ENCODE measurements at regions not wholly inside any gene's neighbourhood (a gene's known extent, or its start where the extent isn't known, plus 50 kb on each side); places are given as distances from the start of the nearest gene placed in this dataset.

- no peak for TF ChIP-seq CTCF (IDR thresholded peaks at IDR 0.05 in 8 of 11, conservative IDR thresholded peaks at IDR 0.05 in 3 of 11)
- no peak for TF ChIP-seq POLR2AphosphoS5 (IDR thresholded peaks at IDR 0.05)
These were observed 405.7 kb upstream of the SALL1 start for GRCh38 chr16:51556694-51557340.
